Natural killer cell treated with Interleukin-12 subunit alpha and Interleukin-12 subunit beta and Interleukin-15 and Interleukin-18, amount 100 ng/mL, for 72 hours (primary cell): ENCODE measurements at regions not wholly inside any gene's neighbourhood (a gene's known extent, or its start where the extent isn't known, plus 50 kb on each side); places are given as distances from the start of the nearest gene placed in this dataset.

ENCODE experiments used
- ATAC-seq, 2 donors: fragments of 150-1000 bp; cut with Tn5 transposase in 1 of 2; sonication (Bioruptor Pico), chemical (Tn5 transposase) in 1 of 2; 2 replicates each; pipeline ENCODE4 v1.10.0; 2021
- DNase-seq: peaks from one replicate; pipeline ENCODE4 v3.0.0; 2022; ENCODE audit warnings: low spot score
- H3K27ac Mint-ChIP-seq, 2 donors: 1 replicate in 1 of 2; 2 replicates in 1 of 2; pipeline ENCODE4 v1.8.0; 2022; ENCODE audit warnings: mixed read lengths in 2 of 2, mild to moderate bottlenecking in 1 of 2, moderate library complexity in 1 of 2
- H3K27me3 Mint-ChIP-seq, 2 donors: 1 replicate in 1 of 2; 2 replicates in 1 of 2; pipeline ENCODE4 v1.8.0; 2022; ENCODE audit warnings: mixed read lengths in 2 of 2
- H3K36me3 Mint-ChIP-seq: one replicate; pipeline ENCODE4 v1.8.0; 2022; ENCODE audit warnings: mixed read lengths
- H3K4me1 Mint-ChIP-seq, 2 donors: 1 replicate in 1 of 2; 2 replicates in 1 of 2; pipeline ENCODE4 v1.8.0; 2022; ENCODE audit warnings: low read depth in 2 of 2, mixed read lengths in 2 of 2, mild to moderate bottlenecking in 1 of 2
- H3K4me3 Mint-ChIP-seq: one replicate; pipeline ENCODE4 v1.8.0; 2022; ENCODE audit warnings: mixed read lengths
- H3K9me3 Mint-ChIP-seq: 2 replicates; pipeline ENCODE4 v1.8.0; 2022; ENCODE audit warnings: mixed read lengths

DNA sequence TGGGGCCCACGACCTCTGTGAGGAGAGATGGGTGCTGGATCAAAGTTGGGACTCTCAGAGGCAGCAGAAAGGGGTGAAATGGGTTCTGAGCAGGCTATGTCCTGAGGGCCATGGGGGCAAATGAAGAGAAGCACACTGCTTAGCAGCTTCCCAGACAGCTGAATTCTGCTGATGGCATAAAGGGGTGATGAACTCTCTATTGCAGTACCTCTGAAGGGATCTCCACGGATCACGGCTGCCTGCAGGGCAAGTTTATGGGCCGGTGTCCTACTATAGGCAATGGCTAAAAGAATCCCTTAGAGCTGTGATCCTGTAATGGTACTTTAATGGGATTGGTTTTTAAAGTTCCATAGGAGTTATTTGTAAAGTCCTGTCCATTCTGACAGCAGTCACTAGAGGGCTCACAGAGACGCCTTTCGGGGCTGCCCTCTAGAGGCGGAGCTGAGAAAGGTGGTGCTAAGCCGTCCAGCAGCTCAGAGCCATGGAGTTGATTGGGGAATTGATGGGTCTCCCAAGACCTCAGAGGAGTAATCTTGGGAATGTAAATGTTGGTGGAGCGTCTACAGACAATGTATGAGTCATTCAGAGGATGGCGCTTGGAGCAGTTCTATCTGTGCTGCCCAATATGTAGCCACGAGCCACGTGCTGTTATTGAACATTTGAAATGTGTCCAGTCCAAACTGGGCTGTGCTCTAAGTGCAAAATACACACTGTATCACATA is 287.3 kb downstream of the COG6 start:
- no peak overlapping the region for H3K27ac Mint-ChIP-seq
- peaks cover 14 to 20% of the 10 kb centered on the region in 2 donors for H3K27me3 Mint-ChIP-seq
- H3K9me3 Mint-ChIP-seq: no peaks in the 10 kb centered on the region
- H3K4me3 Mint-ChIP-seq: no peak overlapping the region
- H3K4me1 Mint-ChIP-seq: peaks cover 3 to 6% of the 10 kb centered on the region in 2 donors
- DNase-seq (peak; percentile 76), ATAC-seq (peak; percentile 86 to 90)
- no peaks in the 10 kb centered on the region for H3K36me3 Mint-ChIP-seq

DNA sequence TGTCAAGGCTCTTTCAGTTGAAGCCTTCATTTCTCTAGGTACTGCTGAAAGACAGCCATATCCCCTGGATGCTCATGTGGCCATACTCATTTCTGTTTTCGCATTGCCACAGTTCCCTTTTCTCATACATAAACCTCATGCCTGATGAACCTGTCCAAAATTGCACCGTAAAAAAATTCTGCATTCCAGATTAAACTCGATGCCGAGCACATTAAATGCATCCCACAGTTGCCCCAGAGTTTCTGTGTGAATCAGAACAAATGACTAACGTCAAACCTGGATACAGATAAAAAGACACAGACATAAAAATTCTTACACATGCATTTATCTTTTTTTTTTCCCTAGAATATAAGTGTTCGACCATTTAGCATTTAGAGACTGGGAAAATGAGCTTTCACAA is 288.2 kb downstream of the COG6 start:
- Mint-ChIP-seq H3K4me1 (peaks cover 3 to 6% of the 10 kb centered on the region in 2 donors), H3K9me3 (no peaks in the 10 kb centered on the region), H3K4me3 (no peak overlapping the region), H3K27me3 (peaks cover 18 to 26% of the 10 kb centered on the region in 2 donors), H3K27ac (no peak overlapping the region), H3K36me3 (no peaks in the 10 kb centered on the region)
- DNase-seq: no peak
- ATAC-seq: no peak

DNA sequence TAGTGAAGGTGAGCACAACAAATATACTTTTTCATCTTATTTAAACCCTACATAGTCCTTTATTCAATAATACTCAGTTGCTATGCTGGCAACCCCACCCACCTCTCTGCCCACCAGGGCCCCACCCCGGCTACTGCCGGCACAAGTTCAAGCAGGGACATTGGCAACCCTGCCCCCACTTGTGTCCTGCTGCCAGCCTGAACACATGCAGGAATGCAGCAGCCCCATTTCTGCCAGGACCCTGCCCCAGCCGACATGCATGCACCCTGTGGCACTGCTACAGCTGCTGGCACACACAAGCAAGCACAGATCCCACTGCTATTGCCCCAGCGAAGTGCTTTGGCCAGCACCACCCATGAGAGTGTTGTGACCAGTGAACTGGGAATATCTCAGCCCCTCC is 289.8 kb downstream of the COG6 start:
- no peaks in the 10 kb centered on the region for H3K36me3 Mint-ChIP-seq
- H3K27me3 Mint-ChIP-seq: peaks cover 20 to 26% of the 10 kb centered on the region in 2 donors
- H3K27ac Mint-ChIP-seq: no peak overlapping the region
- H3K4me3 Mint-ChIP-seq: no peak overlapping the region
- no peak for DNase-seq
- no peaks in the 10 kb centered on the region for H3K9me3 Mint-ChIP-seq
- ATAC-seq: no peak
- H3K4me1 Mint-ChIP-seq: peaks cover 3 to 6% of the 10 kb centered on the region in 2 donors

DNA sequence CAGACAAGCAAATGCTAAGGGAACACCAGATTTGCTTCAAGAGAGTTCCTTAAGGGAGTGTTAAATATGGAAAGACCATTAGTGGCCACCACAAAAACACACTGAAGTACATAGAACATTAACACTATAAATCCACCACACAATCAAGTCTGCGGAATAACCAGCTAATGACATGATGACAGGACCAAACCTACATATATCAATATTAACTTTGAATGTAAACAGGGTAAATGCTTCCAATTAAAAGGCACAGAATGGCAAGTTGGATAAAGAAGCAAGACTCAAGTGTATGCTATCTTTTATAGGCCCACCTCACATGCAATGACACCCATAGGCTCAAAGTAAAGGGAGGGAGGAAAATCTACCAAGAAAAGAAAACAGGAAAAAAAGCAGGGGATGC is 291.3 kb downstream of the COG6 start:
- ATAC-seq: no peak
- no peak for DNase-seq
- Mint-ChIP-seq H3K4me1 (peaks cover 3 to 6% of the 10 kb centered on the region in 2 donors), H3K9me3 (no peaks in the 10 kb centered on the region), H3K27me3 (peaks cover 20 to 26% of the 10 kb centered on the region in 2 donors), H3K4me3 (no peak overlapping the region), H3K36me3 (no peaks in the 10 kb centered on the region), H3K27ac (no peak overlapping the region)

DNA sequence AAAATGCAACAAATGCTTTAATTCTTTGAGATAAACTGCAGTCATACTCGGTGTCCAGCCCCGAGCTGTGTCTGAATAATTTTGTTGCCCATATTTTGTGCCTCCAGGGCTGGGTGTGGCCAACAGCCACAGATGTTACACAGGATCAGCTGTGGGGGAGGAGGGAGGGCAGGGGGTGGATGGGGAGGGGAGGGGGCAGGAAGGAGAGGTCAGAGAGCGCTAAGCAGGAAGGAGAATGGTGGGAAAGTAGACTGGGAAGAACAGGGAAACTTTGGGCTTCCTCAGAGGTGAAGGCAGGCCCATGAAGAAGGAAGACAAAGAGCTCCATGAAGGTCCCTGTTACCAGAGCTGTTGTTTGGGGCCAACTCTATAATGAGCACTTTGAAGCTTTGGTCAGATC is 295.8 kb downstream of the COG6 start:
- peaks cover 6 to 8% of the 10 kb centered on the region in 2 donors for H3K4me1 Mint-ChIP-seq
- no peak overlapping the region for H3K4me3 Mint-ChIP-seq
- ATAC-seq: no peak
- no peak for DNase-seq
- H3K27me3 Mint-ChIP-seq: peaks cover 14 to 19% of the 10 kb centered on the region in 2 donors
- H3K36me3 Mint-ChIP-seq: no peaks in the 10 kb centered on the region
- H3K27ac Mint-ChIP-seq: no peak overlapping the region
- H3K9me3 Mint-ChIP-seq: no peaks in the 10 kb centered on the region

DNA sequence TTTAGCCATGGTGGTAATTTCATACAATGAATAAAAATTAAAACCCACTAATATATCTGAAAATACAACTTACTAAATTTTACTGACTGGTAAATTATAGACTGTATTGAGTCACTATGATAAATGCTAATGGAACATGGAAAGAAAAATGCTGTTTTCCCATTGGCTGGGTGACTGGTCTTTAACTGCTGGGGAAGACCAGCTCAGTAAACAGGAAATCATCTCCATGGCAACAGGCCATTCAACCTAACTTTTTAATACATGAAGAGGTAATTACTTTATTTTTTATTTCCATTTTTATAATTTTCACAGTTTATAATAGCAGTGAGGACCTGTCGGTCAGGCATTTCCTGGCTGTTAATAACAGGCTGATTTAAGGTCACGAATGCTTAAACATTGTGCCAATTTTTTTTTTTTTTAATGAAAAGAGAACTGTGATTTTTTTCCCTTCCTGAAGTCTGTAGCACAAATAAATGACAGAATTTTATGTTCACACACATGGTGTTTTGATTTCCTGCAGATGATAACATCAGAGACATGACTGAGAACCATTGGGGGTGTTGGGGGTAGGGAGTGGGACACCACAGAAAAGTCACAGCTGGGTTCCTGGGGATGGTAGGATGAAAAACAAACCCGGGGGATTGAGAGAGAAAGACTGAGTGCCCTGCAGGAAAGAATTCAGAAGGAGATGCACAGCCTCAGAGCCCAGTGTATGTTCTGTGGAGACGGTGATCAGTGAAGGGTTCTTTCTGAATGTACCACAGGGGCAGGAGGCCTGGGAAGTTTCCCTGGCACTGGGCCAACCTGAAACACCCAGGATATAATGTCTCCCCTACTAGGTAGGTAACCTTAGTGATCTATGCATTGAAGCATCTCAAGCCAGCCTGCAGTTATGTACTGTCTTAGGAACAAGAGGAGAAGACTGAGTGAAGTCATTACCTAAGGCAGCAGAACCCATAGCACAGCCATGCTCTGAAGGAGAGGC is 297.1 kb downstream of the COG6 start:
- peak in 1 of 2 donors; percentile 43 for ATAC-seq

DNA sequence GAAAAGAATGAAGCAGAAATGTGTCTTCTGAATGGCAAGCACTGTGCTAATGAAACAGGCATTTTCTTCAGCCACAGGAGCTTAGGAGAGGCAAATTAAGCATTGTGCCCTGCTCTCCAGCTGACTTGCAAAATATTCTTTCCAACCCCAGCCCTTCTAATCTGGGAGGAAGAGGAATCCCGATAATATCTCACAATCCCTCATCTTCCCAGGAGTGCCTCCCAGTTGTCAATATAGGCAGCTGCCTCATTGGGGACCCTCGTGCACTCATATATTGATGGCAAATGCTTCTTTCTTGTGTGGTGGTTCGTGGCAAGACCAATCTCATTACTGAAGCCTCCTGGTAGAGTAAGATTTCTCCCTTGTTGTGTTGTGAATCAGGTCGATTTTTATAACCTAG is 299.0 kb downstream of the COG6 start:
- ATAC-seq: no peak
- no peak overlapping the region for H3K27ac Mint-ChIP-seq
- peaks cover 12 to 15% of the 10 kb centered on the region in 2 donors for H3K4me1 Mint-ChIP-seq
- H3K4me3 Mint-ChIP-seq: no peak overlapping the region
- no peaks in the 10 kb centered on the region for H3K9me3 Mint-ChIP-seq
- H3K27me3 Mint-ChIP-seq: no peaks in the 10 kb centered on the region
- DNase-seq: no peak
- no peaks in the 10 kb centered on the region for H3K36me3 Mint-ChIP-seq

More for the DNA sequence above, 297.1 kb downstream of the COG6 start:
- H3K9me3 Mint-ChIP-seq: no peaks in the 10 kb centered on the region
- H3K36me3 Mint-ChIP-seq: no peaks in the 10 kb centered on the region
- peaks cover 8% of the 10 kb centered on the region in 2 donors for H3K27me3 Mint-ChIP-seq
- no peak overlapping the region for H3K4me3 Mint-ChIP-seq
- peaks cover 6 to 9% of the 10 kb centered on the region in 2 donors for H3K4me1 Mint-ChIP-seq
- DNase-seq: no peak
- no peak overlapping the region for H3K27ac Mint-ChIP-seq

DNA sequence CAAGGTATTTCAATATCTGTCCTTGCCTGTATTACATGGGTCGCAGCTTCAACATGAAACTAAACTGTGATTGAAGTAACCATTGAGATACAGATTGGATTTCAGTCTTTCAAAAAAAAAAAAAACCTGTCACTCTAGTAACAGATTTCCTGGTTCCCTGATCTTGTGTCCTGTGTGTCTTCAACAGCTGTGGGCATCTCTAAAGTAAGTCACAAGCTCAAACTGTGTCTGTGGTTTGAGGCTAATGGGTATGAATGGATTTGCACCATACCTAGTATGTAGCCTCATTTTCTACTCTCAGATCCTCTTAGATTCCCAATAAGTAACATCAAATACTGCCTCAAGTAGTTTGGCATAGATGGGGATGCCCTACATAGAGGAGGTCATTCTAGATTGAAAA is 300.1 kb downstream of the COG6 start:
- DNase-seq (no peak), ATAC-seq (no peak)
- Mint-ChIP-seq H3K4me3 (no peak overlapping the region), H3K36me3 (no peaks in the 10 kb centered on the region), H3K9me3 (no peaks in the 10 kb centered on the region), H3K4me1 (peaks cover 12 to 15% of the 10 kb centered on the region in 2 donors), H3K27me3 (no peaks in the 10 kb centered on the region), H3K27ac (no peak overlapping the region)

DNA sequence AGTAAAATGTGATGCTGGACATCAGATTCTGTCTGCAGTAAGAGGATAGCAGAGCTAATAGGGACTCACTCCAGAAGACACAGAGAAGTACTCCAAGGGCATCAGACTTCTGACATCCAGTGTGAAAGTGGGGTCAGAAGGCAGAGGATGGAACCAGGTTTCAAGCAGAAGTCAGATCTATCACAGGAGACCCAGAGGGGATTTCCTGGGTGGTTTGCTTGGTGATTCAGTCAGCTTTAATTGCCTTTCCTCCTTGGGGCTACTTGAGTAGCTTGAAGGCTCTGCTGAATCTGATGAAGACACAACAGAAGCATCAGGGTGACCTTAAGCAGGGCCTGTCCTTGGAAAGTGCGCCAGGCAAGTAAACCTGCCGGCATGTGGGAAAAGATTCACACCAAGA is 300.6 kb downstream of the COG6 start:
- DNase-seq: no peak
- H3K9me3 Mint-ChIP-seq: no peaks in the 10 kb centered on the region
- H3K4me3 Mint-ChIP-seq: no peak overlapping the region
- H3K27ac Mint-ChIP-seq: no peak overlapping the region
- peak; percentile 20 to 40 for ATAC-seq
- no peaks in the 10 kb centered on the region for H3K27me3 Mint-ChIP-seq
- no peaks in the 10 kb centered on the region for H3K36me3 Mint-ChIP-seq
- H3K4me1 Mint-ChIP-seq: peaks cover 12 to 15% of the 10 kb centered on the region in 2 donors

DNA sequence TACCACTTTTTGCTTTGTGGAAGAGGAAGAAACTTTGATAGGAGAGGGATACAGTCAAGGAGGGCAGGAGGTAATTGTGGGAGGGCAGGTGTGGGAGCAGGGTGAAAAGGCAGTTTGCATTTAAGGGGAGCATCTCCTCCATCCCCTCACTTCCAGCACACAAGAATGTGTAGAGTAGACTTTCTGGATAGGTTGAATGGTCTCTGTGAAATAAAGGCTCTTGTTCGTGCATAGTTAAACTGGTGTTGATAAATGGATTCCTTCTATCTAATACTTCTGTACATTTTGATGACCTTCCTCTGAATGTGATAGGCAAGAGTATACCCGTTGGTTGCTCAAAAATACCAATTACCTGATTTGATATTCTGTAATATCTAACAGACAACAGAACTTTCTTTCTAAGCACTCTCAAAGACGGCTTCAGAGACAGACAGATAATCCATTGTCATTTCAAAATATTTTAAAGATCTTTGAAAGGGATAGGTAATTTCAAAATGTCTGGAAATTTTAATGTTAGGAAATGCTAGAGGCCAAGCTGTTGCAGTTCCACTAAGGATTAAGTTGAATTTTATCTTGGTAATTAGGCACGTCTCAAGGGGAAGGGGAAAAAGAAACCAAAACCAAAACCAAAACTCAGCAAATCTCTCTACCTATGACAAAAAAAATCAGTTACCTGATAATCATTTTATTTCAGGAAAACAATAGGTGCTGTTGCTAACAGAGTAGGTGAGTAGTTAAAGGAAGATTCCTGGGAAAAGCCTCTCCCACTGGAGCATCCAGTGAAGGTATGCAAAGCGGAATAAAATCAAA is 302.6 kb downstream of the COG6 start:
- peaks cover 7 to 15% of the 10 kb centered on the region in 2 donors for H3K4me1 Mint-ChIP-seq
- peak overlapping the region; percentile 19 for H3K4me3 Mint-ChIP-seq
- no peaks in the 10 kb centered on the region for H3K9me3 Mint-ChIP-seq
- no peaks in the 10 kb centered on the region for H3K36me3 Mint-ChIP-seq
- ATAC-seq: no peak
- no peak for DNase-seq
- peak overlapping the region in 1 of 2 donors; percentile 54 for H3K27ac Mint-ChIP-seq
- peaks cover 6 to 7% of the 10 kb centered on the region in 2 donors for H3K27me3 Mint-ChIP-seq

DNA sequence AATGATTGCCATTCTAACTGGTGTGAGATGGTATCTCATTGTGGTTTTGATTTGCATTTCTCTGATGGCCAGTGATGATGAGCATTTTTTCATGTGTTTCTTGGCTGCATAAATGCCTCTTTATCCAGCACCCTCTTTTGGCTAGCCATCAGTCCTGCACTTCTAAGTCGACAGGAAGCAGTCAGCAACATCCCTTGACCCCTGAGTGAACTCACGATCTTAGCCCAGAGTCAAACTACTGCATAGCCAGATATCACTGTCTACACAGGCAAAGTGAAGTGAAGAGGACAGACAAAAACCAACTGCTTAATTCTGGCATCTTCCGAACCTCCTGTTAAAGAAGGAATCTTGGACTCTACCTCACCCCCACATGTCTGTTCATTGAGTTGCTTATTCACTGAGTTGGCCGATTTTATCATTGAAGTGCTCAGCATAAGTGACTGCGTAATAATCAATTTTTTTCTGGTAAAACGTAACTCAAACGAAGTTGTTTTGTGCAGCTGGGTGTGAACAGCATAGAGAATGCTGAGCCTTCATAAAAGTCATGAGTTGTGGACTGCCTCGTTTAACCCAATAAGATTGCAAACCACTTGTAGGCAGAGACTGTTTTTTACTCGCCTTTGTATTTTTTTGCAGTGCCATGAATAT is 304.2 kb downstream of the COG6 start:
- no peak overlapping the region for H3K4me3 Mint-ChIP-seq
- H3K27me3 Mint-ChIP-seq: peaks cover 6 to 7% of the 10 kb centered on the region in 2 donors
- no peak for ATAC-seq
- no peak for DNase-seq
- H3K4me1 Mint-ChIP-seq: peaks cover 7 to 15% of the 10 kb centered on the region in 2 donors
- no peaks in the 10 kb centered on the region for H3K9me3 Mint-ChIP-seq
- no peaks in the 10 kb centered on the region for H3K36me3 Mint-ChIP-seq
- H3K27ac Mint-ChIP-seq: no peak overlapping the region

DNA sequence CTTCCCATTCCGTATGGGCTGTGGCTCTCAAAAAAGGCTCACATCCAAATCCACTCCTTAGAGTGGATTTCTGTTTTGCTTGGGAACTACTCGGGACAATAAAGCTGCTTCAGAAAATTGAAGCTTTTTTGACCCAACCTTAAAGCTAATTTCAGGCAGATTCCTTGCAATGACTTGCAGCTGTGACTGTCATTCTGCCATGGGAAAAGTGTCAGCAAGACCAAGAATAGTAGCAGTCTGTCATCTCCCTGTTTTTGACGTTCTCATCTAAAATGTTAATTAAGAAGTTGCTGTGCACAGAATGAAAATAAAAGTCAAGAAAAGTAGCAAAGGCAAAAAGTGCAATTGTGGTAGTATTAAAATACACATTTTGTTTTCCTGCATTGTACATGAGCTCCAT is 304.7 kb downstream of the COG6 start:
- Mint-ChIP-seq H3K27ac (no peak overlapping the region), H3K4me1 (peaks cover 7 to 15% of the 10 kb centered on the region in 2 donors), H3K4me3 (no peak overlapping the region)

DNA sequence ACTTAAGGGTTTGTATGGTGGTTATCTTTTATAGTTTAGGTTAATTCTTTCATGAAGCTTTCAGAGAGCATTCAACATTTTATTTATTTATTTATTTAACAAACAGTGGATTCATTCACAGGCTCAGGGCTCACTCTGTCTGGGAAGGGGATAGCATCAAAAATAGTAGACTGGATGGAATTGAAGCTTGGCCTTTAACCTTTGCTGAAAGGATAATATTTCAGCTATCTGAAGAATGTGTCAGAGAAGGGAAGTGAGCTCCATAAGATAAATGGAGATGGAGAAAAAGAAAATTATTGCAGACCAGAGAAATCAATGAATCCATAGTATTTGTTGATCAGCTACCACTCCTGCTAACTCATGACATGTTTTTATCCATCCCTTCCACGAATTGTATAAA is 305.6 kb downstream of the COG6 start:
- no peak overlapping the region for H3K4me3 Mint-ChIP-seq
- no peaks in the 10 kb centered on the region for H3K9me3 Mint-ChIP-seq
- no peak for DNase-seq
- peaks cover 6 to 7% of the 10 kb centered on the region in 2 donors for H3K27me3 Mint-ChIP-seq
- no peak overlapping the region for H3K27ac Mint-ChIP-seq
- no peak for ATAC-seq
- H3K36me3 Mint-ChIP-seq: no peaks in the 10 kb centered on the region
- peaks cover 7 to 9% of the 10 kb centered on the region in 2 donors for H3K4me1 Mint-ChIP-seq

More for the DNA sequence above, 304.7 kb downstream of the COG6 start:
- Mint-ChIP-seq H3K27me3 (peaks cover 6 to 7% of the 10 kb centered on the region in 2 donors), H3K9me3 (no peaks in the 10 kb centered on the region), H3K36me3 (no peaks in the 10 kb centered on the region)
- DNase-seq (no peak), ATAC-seq (no peak)
